ENCODE measurements at regions not wholly inside any gene's neighbourhood (a gene's known extent, or its start where the extent isn't known, plus 50 kb on each side); places are given as distances from the start of the nearest gene placed in this dataset.
"Not testable (repeated sequence)": the region's sequence is repeated elsewhere in the genome, so short reads cannot be mapped to it uniquely, and the experiment has no call there.

- Histone ChIP-seq H3K27ac (no peak overlapping the region), H3K4me3 (no peak overlapping the region), H3K4me1 (peaks cover 0 to 4% of the 10 kb centered on the region in 2 donors), H3K36me3 (no peaks in the 10 kb centered on the region), H3K9me3 (peaks cover 6 to 8% of the 10 kb centered on the region in 2 donors), H3K27me3 (no peaks in the 10 kb centered on the region)
- intact Hi-C loops (cut with DNase I), result no loop called here
- DNase-seq (ENCODE audit: low spot score in 2 of 2), result no peak
- no peak for TF ChIP-seq CTCF (IDR thresholded peaks at IDR 0.05)
Observed at GRCh38 chr2:19630921-19631320, 270.9 kb downstream of the TTC32 start.

DNA sequence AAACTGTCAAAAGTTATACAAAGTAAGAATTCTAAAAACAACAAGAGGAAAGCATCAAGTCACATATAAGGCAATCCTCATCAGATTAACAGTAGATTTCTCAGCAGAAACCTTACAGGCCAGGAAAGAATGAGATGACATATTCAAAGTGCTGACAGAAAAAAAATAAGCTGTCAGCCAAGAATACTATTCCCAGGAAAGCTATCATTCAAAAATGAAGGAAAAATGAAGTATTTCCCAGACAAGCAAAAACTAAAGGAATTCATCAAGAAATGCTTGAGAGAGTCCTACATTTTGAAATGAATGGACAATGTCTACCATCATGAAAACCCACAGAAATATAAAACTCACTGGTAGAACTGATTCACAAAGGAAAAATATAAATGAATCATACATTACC lies 268.9 kb upstream of the OSR1 start:
- Histone ChIP-seq H3K4me1 (peaks cover 0 to 1% of the 10 kb centered on the region in 2 donors), H3K27ac (no peak overlapping the region), H3K36me3 (no peaks in the 10 kb centered on the region), H3K9me3 (peaks cover 6 to 8% of the 10 kb centered on the region in 2 donors), H3K27me3 (no peaks in the 10 kb centered on the region), H3K4me3 (no peak overlapping the region)
- no peak for TF ChIP-seq CTCF (IDR thresholded peaks at IDR 0.05)
- intact Hi-C loops (cut with DNase I), result no loop called here
- no peak for DNase-seq (ENCODE audit: low spot score in 2 of 2)

- no peak overlapping the region for H3K27ac ChIP-seq
- no peak for TF ChIP-seq CTCF (IDR thresholded peaks at IDR 0.05)
- no peak overlapping the region for H3K4me3 ChIP-seq
- no peak for DNase-seq (ENCODE audit: low spot score in 2 of 2)
- H3K4me1 ChIP-seq, result no peaks in the 10 kb centered on the region
- no peaks in the 10 kb centered on the region for H3K27me3 ChIP-seq
- H3K9me3 ChIP-seq, result peaks cover 6 to 15% of the 10 kb centered on the region in 2 donors
- intact Hi-C loops (cut with DNase I), result no loop called here
- H3K36me3 ChIP-seq, result no peaks in the 10 kb centered on the region
Observed at GRCh38 chr2:19623488-19623887, 265.1 kb upstream of the OSR1 start.

DNA sequence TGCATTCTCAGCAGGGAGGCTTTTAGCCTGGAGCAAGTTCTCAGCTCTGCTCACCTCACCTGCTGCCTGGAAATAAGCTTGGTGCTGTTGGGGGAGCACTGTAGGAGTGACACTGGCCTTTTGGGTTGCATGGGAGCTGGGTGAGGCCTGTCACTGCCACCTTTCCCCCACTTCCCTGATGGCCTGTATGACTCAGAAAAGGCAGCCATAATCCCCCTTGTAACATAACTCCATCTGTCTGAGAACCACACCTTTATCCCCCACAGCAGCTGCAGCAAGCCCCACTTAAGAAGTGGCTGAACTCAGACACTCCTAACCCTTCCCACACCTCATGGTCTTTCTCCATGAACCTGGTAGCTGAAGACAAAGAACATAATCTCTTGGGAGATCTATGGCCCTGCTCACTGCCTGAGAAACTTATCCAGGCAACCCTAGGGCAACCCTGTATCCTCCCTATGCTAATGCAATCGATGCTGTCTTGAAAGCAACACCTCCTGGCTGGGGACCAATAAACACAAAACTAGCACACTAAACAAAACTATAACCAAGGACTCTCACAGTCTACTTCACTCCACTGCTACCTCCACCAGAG lies 258.9 kb upstream of the OSR1 start:
- peaks cover 0 to 36% of the 10 kb centered on the region in 2 donors for H3K9me3 ChIP-seq

GRCh38 chr2:19615402-19615801 lies 257.0 kb upstream of the OSR1 start:
- DNase-seq (ENCODE audit: low spot score in 2 of 2); H3K4me1 ChIP-seq; H3K36me3 ChIP-seq; H3K4me3 ChIP-seq; H3K27ac ChIP-seq; H3K27me3 ChIP-seq; intact Hi-C loops (cut with DNase I): not testable (repeated sequence)
- peaks cover 0 to 36% of the 10 kb centered on the region in 2 donors for H3K9me3 ChIP-seq

More for the DNA sequence above, 258.9 kb upstream of the OSR1 start:
- H3K4me1 ChIP-seq, result no peaks in the 10 kb centered on the region
- H3K27ac ChIP-seq, result no peak overlapping the region
- no peak overlapping the region for H3K4me3 ChIP-seq
- intact Hi-C loops (cut with DNase I), result no loop called here
- no peak for DNase-seq (ENCODE audit: low spot score in 2 of 2)
- no peaks in the 10 kb centered on the region for H3K36me3 ChIP-seq
- no peak for TF ChIP-seq CTCF (IDR thresholded peaks at IDR 0.05)
- H3K27me3 ChIP-seq, result no peaks in the 10 kb centered on the region

- Histone ChIP-seq H3K27me3 (no peaks in the 10 kb centered on the region), H3K9me3 (peaks cover 0 to 35% of the 10 kb centered on the region in 2 donors), H3K36me3 (no peaks in the 10 kb centered on the region), H3K4me1 (no peaks in the 10 kb centered on the region), H3K27ac (no peak overlapping the region), H3K4me3 (no peak overlapping the region)
- intact Hi-C loops (cut with DNase I), result no loop called here
- DNase-seq (ENCODE audit: low spot score in 2 of 2), result no peak
- no peak for TF ChIP-seq CTCF (IDR thresholded peaks at IDR 0.05)
Observed at GRCh38 chr2:19614066-19614465, 255.6 kb upstream of the OSR1 start.

Data from ascending aorta (tissue), 2 donors.